Peyer's patch (tissue), 4 donors: ENCODE measurements at regions not wholly inside any gene's neighbourhood (a gene's known extent, or its start where the extent isn't known, plus 50 kb on each side); places are given as distances from the start of the nearest gene placed in this dataset.

Source experiments
- CTCF ChIP-seq, 6 experiments: fragments of 450-650 bp in 4 of 6; fragments of 200-600 bp in 2 of 6; sonication (generic) in 1 of 6; IDR thresholded peaks; one replicate each; pipeline ENCODE4 v1.5.1; 2017 to 2019; ENCODE audit warnings: antibody characterized with exemption in 6 of 6, mild to moderate bottlenecking in 3 of 6, moderate library complexity in 1 of 6
- POLR2A ChIP-seq, 2 donors: fragments of 450-650 bp; IDR thresholded peaks; one replicate each; pipeline ENCODE4 v1.5.1; 2017; ENCODE audit warnings: antibody characterized with exemption in 2 of 2, mild to moderate bottlenecking in 2 of 2, moderate library complexity in 2 of 2

GRCh38 chr18:62634458-62634857, 80.9 kb upstream of the PHLPP1 start:
- TF ChIP-seq CTCF (IDR thresholded peaks at IDR 0.05) (no peak), POLR2A (IDR thresholded peaks at IDR 0.05) (no peak)
